Spleen (tissue), 11 donors: ENCODE measurements at regions not wholly inside any gene's neighbourhood (a gene's known extent, or its start where the extent isn't known, plus 50 kb on each side); places are given as distances from the start of the nearest gene placed in this dataset.
"Not testable (repeated sequence)": the region's sequence is repeated elsewhere in the genome, so short reads cannot be mapped to it uniquely, and the experiment has no call there.

Experiments used
- DNase-seq: peaks from one replicate; pipeline ENCODE4 v3.0.0-alpha.2; 2020
- H3K27ac ChIP-seq, 8 donors: fragments of 200-600 bp; sonication (generic) in 7 of 8; 1 replicate in 4 of 8; 2 replicates in 4 of 8; pipeline versions ENCODE4 v1.5.0 to v1.8.0; 2016 to 2021; ENCODE audit warnings: inconsistent platforms in 4 of 8, mild to moderate bottlenecking in 4 of 8, moderate library complexity in 1 of 8
- H3K27me3 ChIP-seq, 7 donors: fragments of 200-600 bp; sonication (generic) in 6 of 7; replicated peaks in 1 of 7; 1 replicate in 4 of 7; 2 replicates in 3 of 7; pipeline versions ENCODE4 v1.5.0 to v1.8.0; 2016 to 2021; ENCODE audit warnings: inconsistent platforms in 3 of 7, mild to moderate bottlenecking in 1 of 7
- H3K36me3 ChIP-seq, 6 donors: fragments of 200-600 bp; sonication (generic) in 5 of 6; 1 replicate in 4 of 6; 2 replicates in 2 of 6; pipeline versions ENCODE4 v1.5.0 to v1.8.0; 2016 to 2021; ENCODE audit warnings: inconsistent platforms in 2 of 6
- H3K4me1 ChIP-seq, 6 donors: fragments of 200-600 bp; sonication (generic) in 5 of 6; 1 replicate in 3 of 6; 2 replicates in 3 of 6; pipeline versions ENCODE4 v1.5.0 to v1.8.0; 2016 to 2021; ENCODE audit warnings: inconsistent platforms in 3 of 6
- H3K4me3 ChIP-seq, 8 donors: fragments of 200-600 bp; sonication (generic) in 7 of 8; 1 replicate in 4 of 8; 2 replicates in 4 of 8; pipeline versions ENCODE4 v1.5.0 to v1.8.0; 2016 to 2021; ENCODE audit warnings: inconsistent platforms in 4 of 8, mild to moderate bottlenecking in 4 of 8, moderate library complexity in 2 of 8
- H3K9me3 ChIP-seq, 8 donors: fragments of 200-600 bp; sonication (generic) in 7 of 8; 1 replicate in 4 of 8; 2 replicates in 4 of 8; pipeline versions ENCODE4 v1.5.0 to v1.8.0; 2016 to 2021; ENCODE audit warnings: inconsistent platforms in 4 of 8
- CTCF ChIP-seq, 11 experiments: fragments of 200-600 bp in 7 of 11; fragments of 450-650 bp in 4 of 11; sonication (generic) in 4 of 11; IDR thresholded peaks in 8 of 11; conservative IDR thresholded peaks in 3 of 11; 1 replicate in 7 of 11; 2 replicates in 4 of 11; pipeline versions ENCODE4 v1.4.0 to v1.8.0; 2016 to 2021; ENCODE audit warnings: antibody characterized with exemption in 11 of 11, inconsistent platforms in 4 of 11, mild to moderate bottlenecking in 1 of 11
- POLR2A ChIP-seq, 3 donors: fragments of 450-650 bp; IDR thresholded peaks; one replicate each; pipeline ENCODE4 v1.5.1; 2017; ENCODE audit warnings: antibody characterized with exemption in 3 of 3, mild to moderate bottlenecking in 1 of 3
- POLR2AphosphoS5 ChIP-seq, 3 donors: sonication (generic); formaldehyde crosslinking; IDR thresholded peaks; one replicate each; pipeline ENCODE4 v1.5.1; 2017; ENCODE audit warnings: antibody characterized with exemption in 3 of 3
- WGBS, 5 donors: extraction: QIAGEN DNeasy Blood & Tissue Kit in 3 of 5; methylation state at CpG; one replicate each; pipeline versions ENCODE4 v1.1.5 to v1.1.7; 2013 to 2018; 5-methylcytosine and 5-hydroxymethylcytosine counted together
- intact Hi-C: fragments of 100-400 bp; cut with DNase I; formaldehyde crosslinking; loops from one replicate; pipeline ENCODE4 v1.15.0; 2023; ENCODE audit warnings: low total_unique reads
- donor health status: healthy with polysubstance abuse.
- donor health status: DM: no; HTN: no; CAD: no; lungs with moderate emphysema.
- donor health status: DM: no; HTN: no; CAD: no.
- donor health status: Bipolar disorder and iron deficiency.
- donor health status: healthy.
- donor health status: DM: no; HTN: no; CAD: no.
- donor health status: DM: yes; HTN: yes; CAD: no.

- Histone ChIP-seq H3K27me3 (no peaks in the 10 kb centered on the region), H3K27ac (no peak overlapping the region), H3K4me1 (no peaks in the 10 kb centered on the region), H3K36me3 (no peaks in the 10 kb centered on the region), H3K9me3 (no peaks in the 10 kb centered on the region), H3K4me3 (no peak overlapping the region)
- TF ChIP-seq POLR2AphosphoS5 (IDR thresholded peaks at IDR 0.05) (no peak), CTCF (IDR thresholded peaks at IDR 0.05 in 8 of 11, conservative IDR thresholded peaks at IDR 0.05 in 3 of 11) (no peak), POLR2A (IDR thresholded peaks at IDR 0.05) (no peak)
- intact Hi-C loops: no loop called here
- no peak for DNase-seq
- WGBS, 5 donors: 63 to 78% (median 70%) methylated on average over 2 of the region's 2 CpGs
Measured at GRCh38 chr18:1020731-1021344, 116.2 kb downstream of the ADCYAP1 start.

DNA sequence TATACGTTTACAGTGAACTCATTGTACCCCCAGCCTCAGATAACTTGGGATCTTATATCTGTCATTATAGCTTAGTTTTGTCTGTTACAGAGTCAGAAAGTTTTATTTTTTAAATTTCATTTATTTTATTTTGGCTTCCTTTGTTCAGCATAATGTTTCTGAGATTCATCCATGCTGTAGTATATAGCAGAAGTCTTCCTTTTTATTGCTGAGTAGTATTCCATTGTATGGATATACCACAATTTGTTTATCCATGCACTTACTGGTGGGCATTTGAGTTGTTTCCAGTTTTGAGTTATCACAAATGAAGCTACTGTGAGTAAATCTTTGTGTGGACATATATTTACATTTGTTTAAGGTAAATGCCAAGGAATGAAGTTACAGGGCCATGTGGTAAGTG is 122.3 kb downstream of the ADCYAP1 start:
- intact Hi-C loops: no loop called here
- TF ChIP-seq CTCF (IDR thresholded peaks at IDR 0.05 in 8 of 11, conservative IDR thresholded peaks at IDR 0.05 in 3 of 11) (no peak), POLR2A (IDR thresholded peaks at IDR 0.05) (no peak), POLR2AphosphoS5 (IDR thresholded peaks at IDR 0.05) (no peak)

DNA sequence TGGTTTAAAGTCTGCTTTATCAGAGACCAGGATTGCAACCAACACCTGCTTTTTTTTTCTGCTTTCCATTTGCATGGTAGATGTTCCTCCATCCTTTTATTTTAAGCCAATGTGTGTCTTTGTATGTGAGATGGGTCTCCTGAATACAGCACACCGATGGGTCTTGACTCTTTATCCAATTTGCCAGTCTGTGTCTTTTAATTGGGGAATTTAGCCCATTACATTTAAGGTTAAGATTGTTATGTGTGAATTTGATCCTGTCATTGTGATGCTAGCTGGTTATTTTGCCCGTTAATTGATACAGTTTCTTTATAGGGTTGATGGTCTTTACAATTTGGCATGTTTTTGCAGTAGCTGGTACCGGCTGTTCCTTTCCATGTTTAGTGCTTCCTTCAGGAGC is 128.4 kb downstream of the ADCYAP1 start:
- H3K27me3 ChIP-seq, H3K36me3 ChIP-seq, H3K27ac ChIP-seq, DNase-seq, intact Hi-C loops, H3K4me1 ChIP-seq, H3K4me3 ChIP-seq: not testable (repeated sequence)
- H3K9me3 ChIP-seq: peaks cover 0 to 26% (median 18%) of the 10 kb centered on the region in 8 donors
- 75 to 87% (median 79%) methylated on average over 3 of the region's 3 CpGs for WGBS, 5 donors

More for the DNA sequence above, 122.3 kb downstream of the ADCYAP1 start:
- Histone ChIP-seq H3K36me3 (no peaks in the 10 kb centered on the region), H3K27ac (no peak overlapping the region), H3K27me3 (no peaks in the 10 kb centered on the region), H3K4me1 (no peaks in the 10 kb centered on the region), H3K4me3 (no peak overlapping the region), H3K9me3 (peaks cover 0 to 38% (median 24%) of the 10 kb centered on the region in 8 donors)
- no peak for DNase-seq
- 64 to 85% (median 78%) methylated on average over 1 of the region's 1 CpG for WGBS, 5 donors

GRCh38 chr18:1034971-1035370 is 130.3 kb downstream of the ADCYAP1 start:
- DNase-seq: no peak
- H3K27ac ChIP-seq: no peak overlapping the region
- peaks cover 0 to 22% (median 15%) of the 10 kb centered on the region in 8 donors for H3K9me3 ChIP-seq
- no peaks in the 10 kb centered on the region for H3K4me1 ChIP-seq
- no peak overlapping the region for H3K4me3 ChIP-seq
- intact Hi-C loops: no loop called here
- no peaks in the 10 kb centered on the region for H3K27me3 ChIP-seq
- H3K36me3 ChIP-seq: no peaks in the 10 kb centered on the region
- TF ChIP-seq CTCF (IDR thresholded peaks at IDR 0.05 in 8 of 11, conservative IDR thresholded peaks at IDR 0.05 in 3 of 11) (no peak), POLR2AphosphoS5 (IDR thresholded peaks at IDR 0.05) (no peak), POLR2A (IDR thresholded peaks at IDR 0.05) (no peak)
- WGBS, 5 donors: 75 to 87% (median 82%) methylated on average over 6 of the region's 6 CpGs

DNA sequence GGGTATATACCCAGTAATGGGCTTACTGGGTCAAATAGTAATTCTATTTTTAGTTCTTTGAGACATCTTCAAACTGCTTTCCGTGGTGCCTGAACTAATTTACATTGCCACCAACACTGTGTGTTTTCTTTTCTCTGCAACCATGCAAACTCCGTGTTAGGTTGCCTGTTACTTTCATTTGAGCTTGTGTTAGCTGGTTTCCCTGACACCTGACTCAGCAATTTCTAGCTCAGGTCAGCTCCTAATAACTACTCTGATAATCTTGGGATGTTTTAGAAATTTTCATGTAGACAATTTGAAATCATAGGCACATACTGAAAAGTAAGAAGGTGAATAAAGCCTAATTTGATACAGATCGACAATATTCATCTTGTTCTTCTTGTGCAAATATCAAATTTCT is 132.3 kb downstream of the ADCYAP1 start:
- no peaks in the 10 kb centered on the region for H3K4me1 ChIP-seq
- H3K27ac ChIP-seq: no peak overlapping the region
- TF ChIP-seq POLR2AphosphoS5 (IDR thresholded peaks at IDR 0.05) (no peak), CTCF (IDR thresholded peaks at IDR 0.05 in 8 of 11, conservative IDR thresholded peaks at IDR 0.05 in 3 of 11) (no peak), POLR2A (IDR thresholded peaks at IDR 0.05) (no peak)
- H3K4me3 ChIP-seq: no peak overlapping the region
- WGBS, 5 donors: 51 to 86% (median 60%) methylated on average over 3 of the region's 3 CpGs
- no peaks in the 10 kb centered on the region for H3K36me3 ChIP-seq
- H3K27me3 ChIP-seq: no peaks in the 10 kb centered on the region
- intact Hi-C loops: no loop called here
- no peak for DNase-seq
- peaks cover 0 to 6% (median 0%) of the 10 kb centered on the region in 8 donors for H3K9me3 ChIP-seq
